GM19395 (cell line): ENCODE measurements at regions not wholly inside any gene's neighbourhood (a gene's known extent, or its start where the extent isn't known, plus 50 kb on each side); places are given as distances from the start of the nearest gene placed in this dataset.
"Not testable (repeated sequence)": the region's sequence is repeated elsewhere in the genome, so short reads cannot be mapped to it uniquely, and the experiment has no call there.

Experiments used
- ATAC-seq: cut with Tn5 transposase; IDR thresholded peaks from one replicate; pipeline ENCODE4 v1.9.1; 2021; ENCODE audit warnings: mild to moderate bottlenecking, moderate library complexity; ENCODE audit not compliant: unreplicated experiment

GRCh38 chr9:118695249-118695648 lies 674.0 kb downstream of the BRINP1 start:
- ATAC-seq: not testable (repeated sequence)

- no peak for ATAC-seq
Measured at GRCh38 chr9:118701985-118702384, 667.2 kb downstream of the BRINP1 start.

GRCh38 chr9:118711843-118712242 lies 657.4 kb downstream of the BRINP1 start:
- ATAC-seq: no peak

GRCh38 chr9:118721276-118721675 lies 648.0 kb downstream of the BRINP1 start:
- ATAC-seq: no peak

- no peak for ATAC-seq
Measured at GRCh38 chr9:118721923-118722322, 647.3 kb downstream of the BRINP1 start.

GRCh38 chr9:118729981-118730380 lies 639.3 kb downstream of the BRINP1 start:
- ATAC-seq: no peak

GRCh38 chr9:118732998-118733397 lies 636.2 kb downstream of the BRINP1 start:
- ATAC-seq: no peak

- no peak for ATAC-seq
Measured at GRCh38 chr9:118734696-118735095, 634.5 kb downstream of the BRINP1 start.

GRCh38 chr9:118736406-118736805 lies 632.8 kb downstream of the BRINP1 start:
- ATAC-seq: no peak

GRCh38 chr9:118751077-118751847 lies 618.0 kb downstream of the BRINP1 start:
- no peak for ATAC-seq

- no peak for ATAC-seq
Measured at GRCh38 chr9:118751848-118752223, 617.4 kb downstream of the BRINP1 start.

GRCh38 chr9:118761016-118761790 lies 608.0 kb downstream of the BRINP1 start:
- ATAC-seq: no peak

- no peak for ATAC-seq
Measured at GRCh38 chr9:118767571-118767970, 601.7 kb downstream of the BRINP1 start.

- no peak for ATAC-seq
Measured at GRCh38 chr9:118782790-118783463, 586.3 kb downstream of the BRINP1 start.

GRCh38 chr9:118784033-118784432 lies 585.2 kb downstream of the BRINP1 start:
- ATAC-seq: no peak

GRCh38 chr9:118785456-118785855 lies 583.8 kb downstream of the BRINP1 start:
- no peak for ATAC-seq

GRCh38 chr9:118786877-118787276 lies 582.4 kb downstream of the BRINP1 start:
- ATAC-seq: no peak

GRCh38 chr9:118809160-118809625 lies 560.0 kb downstream of the BRINP1 start:
- no peak for ATAC-seq

- ATAC-seq: no peak
Measured at GRCh38 chr9:118829334-118829733, 539.9 kb downstream of the BRINP1 start.

GRCh38 chr9:118832371-118832770 lies 536.9 kb downstream of the BRINP1 start:
- ATAC-seq: no peak

- no peak for ATAC-seq
Measured at GRCh38 chr9:118836891-118837290, 532.3 kb downstream of the BRINP1 start.

GRCh38 chr9:118871531-118871930 lies 497.7 kb downstream of the BRINP1 start:
- no peak for ATAC-seq
